ENCODE measurements at regions not wholly inside any gene's neighbourhood (a gene's known extent, or its start where the extent isn't known, plus 50 kb on each side); places are given as distances from the start of the nearest gene placed in this dataset.
"Not testable (repeated sequence)": the region's sequence is repeated elsewhere in the genome, so short reads cannot be mapped to it uniquely, and the experiment has no call there.

DNA sequence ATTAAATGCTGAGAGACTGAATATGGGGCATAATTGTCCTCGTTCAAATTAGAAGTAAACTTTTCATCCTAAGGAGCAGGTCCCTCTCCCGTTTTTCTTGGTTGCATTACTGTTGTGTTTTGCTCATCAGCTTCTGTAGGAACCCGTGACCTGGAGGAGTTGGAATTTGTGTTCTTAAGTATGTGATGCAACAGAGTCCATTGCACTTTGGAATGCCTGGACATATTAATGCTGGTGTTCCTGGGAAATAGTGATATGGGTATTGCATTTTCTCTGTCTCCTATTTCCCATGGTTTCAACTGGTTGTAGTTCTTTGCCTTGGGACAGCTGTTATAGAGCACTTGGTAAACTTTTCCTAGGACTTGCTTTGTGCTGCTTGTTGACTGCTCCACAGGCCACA is 417.8 kb upstream of the LCORL start:
- no peaks in the 10 kb centered on the region for H3K4me1 Mint-ChIP-seq
- no peak for DNase-seq

DNA sequence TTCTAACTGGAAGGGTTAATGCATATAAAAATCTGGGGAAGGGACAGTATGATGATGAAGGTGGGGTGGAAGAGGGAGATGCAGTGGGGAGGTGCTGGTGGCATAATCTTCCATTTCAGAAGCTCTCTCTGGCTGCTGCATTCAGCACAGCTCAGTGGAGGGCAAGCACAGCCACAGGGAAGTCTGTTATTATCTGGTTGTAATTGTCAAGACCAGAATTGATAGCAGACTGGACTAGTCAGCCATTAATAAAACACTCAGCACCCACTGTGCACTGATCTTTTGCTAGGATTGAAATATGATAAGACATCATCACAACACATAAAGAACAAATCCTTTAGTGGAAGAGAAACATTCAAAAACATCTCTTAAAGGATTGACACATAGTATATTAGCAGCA is 414.2 kb upstream of the LCORL start:
- Mint-ChIP-seq H3K9me3 (no peaks in the 10 kb centered on the region), H3K4me3 (no peak overlapping the region), H3K27ac (no peak overlapping the region), H3K4me1 (no peaks in the 10 kb centered on the region), H3K27me3 (no peaks in the 10 kb centered on the region), H3K36me3 (no peaks in the 10 kb centered on the region)
- DNase-seq: no peak

More for the DNA sequence above, 417.8 kb upstream of the LCORL start:
- Mint-ChIP-seq H3K36me3 (no peaks in the 10 kb centered on the region), H3K9me3 (peaks cover 3% of the 10 kb centered on the region), H3K27me3 (no peaks in the 10 kb centered on the region), H3K27ac (no peak overlapping the region), H3K4me3 (no peak overlapping the region)

DNA sequence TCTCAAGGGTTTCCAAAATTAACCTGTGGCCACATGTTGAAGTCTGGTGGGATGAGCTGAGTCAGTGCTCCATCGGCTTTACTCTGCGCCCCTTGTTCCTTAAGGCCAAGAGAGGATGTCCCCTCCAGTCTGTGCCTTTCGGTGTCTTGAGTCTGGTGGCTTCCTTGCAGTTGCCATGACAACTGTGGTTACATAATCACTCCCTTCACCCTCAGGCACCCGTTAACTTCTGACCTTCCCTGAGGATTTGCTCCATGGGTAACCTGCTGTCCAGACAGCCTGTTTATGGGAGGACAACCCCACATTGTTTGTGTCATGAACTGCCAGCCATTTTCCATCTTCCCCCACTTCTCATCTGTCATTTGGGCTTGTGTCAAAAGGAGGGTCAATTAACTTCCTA is 401.1 kb upstream of the LCORL start:
- no peaks in the 10 kb centered on the region for H3K9me3 Mint-ChIP-seq
- H3K27ac Mint-ChIP-seq: no peak overlapping the region
- H3K27me3 Mint-ChIP-seq: no peaks in the 10 kb centered on the region
- no peak overlapping the region for H3K4me3 Mint-ChIP-seq
- no peaks in the 10 kb centered on the region for H3K4me1 Mint-ChIP-seq
- no peaks in the 10 kb centered on the region for H3K36me3 Mint-ChIP-seq
- DNase-seq: no peak

DNA sequence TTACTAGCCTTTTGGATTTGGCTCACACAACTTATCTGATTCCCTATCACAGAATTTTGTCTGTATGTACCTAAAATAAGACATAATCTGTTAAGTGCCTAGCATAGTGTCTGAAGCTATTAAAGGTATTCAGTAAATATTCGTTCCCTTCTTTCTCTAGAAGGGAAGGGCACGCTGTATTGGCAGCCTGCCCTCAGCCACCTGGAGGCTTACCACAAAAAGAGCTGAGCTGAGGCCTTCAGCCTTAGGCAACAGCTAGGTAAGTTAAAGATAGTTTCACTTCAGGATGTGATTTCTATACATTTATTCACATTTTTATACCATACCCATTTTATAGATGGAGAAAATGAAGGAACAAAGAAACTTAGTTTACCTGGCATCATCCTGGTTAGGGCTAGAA is 400.0 kb upstream of the LCORL start:
- Mint-ChIP-seq H3K27me3 (no peaks in the 10 kb centered on the region), H3K4me1 (no peaks in the 10 kb centered on the region), H3K4me3 (no peak overlapping the region), H3K27ac (no peak overlapping the region), H3K9me3 (no peaks in the 10 kb centered on the region), H3K36me3 (no peaks in the 10 kb centered on the region)
- no peak for DNase-seq

DNA sequence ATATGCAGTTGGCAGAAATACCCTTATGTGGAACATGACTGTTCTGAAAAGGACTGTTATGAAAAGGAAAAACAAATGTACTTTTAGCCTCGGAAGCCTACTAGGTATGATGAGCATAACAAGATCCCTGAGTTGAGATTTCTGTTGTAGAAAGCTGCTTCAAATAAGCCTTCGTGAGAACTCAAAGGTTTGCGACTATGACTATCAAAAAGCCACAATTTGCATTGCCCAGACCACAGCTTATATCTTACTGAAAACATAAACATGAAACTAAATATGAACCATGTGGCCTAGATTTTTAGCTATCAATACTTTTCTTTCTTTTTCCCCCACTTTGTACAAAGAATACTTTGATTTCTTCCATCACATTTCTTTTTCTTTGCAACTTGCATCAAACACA is 398.2 kb upstream of the LCORL start:
- no peak overlapping the region for H3K27ac Mint-ChIP-seq
- H3K27me3 Mint-ChIP-seq: no peaks in the 10 kb centered on the region
- H3K4me3 Mint-ChIP-seq: no peak overlapping the region
- no peaks in the 10 kb centered on the region for H3K4me1 Mint-ChIP-seq
- no peaks in the 10 kb centered on the region for H3K9me3 Mint-ChIP-seq
- H3K36me3 Mint-ChIP-seq: no peaks in the 10 kb centered on the region
- DNase-seq: no peak

DNA sequence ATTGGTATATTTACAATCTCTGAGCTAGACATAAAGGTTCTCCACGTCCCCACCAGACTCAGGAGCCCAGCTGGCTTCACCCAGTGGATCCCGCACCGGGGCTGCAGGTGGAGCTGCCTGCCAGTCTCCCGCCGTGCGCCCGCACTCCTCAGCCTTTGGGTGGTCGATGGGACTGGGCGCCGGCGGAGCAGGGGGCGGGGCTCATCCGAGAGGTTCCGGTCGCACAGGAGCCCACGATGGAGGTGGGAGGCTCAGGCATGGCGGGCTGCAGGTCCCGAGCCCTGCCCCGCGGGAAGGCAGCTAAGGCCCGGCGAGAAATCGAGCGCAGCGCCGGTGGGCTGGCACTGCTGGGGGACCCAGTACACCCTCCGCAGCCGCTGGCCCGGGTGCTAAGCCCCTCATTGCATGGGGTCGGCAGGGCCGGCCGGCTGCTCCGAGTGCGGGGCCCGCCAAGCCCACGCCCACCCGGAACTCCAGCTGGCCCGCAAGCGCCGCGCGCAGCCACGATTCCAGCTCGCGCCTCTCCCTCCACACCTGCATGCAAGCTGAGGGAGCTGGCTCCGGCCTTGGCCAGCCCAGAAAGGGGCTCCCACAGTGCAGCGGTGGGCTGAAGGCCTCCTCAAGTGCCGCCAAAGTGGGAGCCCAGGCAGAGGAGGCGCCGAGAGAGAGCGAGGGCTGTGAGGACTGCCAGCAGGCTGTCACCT is 396.8 kb upstream of the LCORL start:
- DNase-seq: peak; percentile 1
- H3K27me3 Mint-ChIP-seq, H3K27ac Mint-ChIP-seq, H3K36me3 Mint-ChIP-seq, H3K9me3 Mint-ChIP-seq, H3K4me1 Mint-ChIP-seq: not testable (repeated sequence)
- H3K4me3 Mint-ChIP-seq: peak overlapping the region; percentile 8

DNA sequence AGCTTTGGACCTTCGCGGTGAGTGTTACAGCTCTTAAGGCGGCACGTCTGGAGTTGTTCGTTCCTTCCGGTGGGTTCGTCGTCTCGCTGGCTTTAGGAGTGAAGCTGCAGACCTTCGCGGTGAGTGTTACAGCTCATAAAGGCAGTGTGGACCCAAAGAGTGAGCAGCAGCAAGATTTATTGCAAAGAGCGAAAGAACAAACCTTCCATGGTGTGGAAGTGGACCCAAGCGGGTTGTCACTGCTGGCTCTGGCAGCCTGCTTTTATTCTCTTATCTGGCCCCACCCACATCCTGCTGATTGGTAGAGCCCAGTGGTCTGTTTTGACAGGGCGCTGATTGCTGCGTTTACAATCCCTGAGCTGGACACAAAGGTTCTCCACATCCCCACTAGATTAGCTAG is 396.1 kb upstream of the LCORL start:
- not testable (repeated sequence) for H3K4me1 Mint-ChIP-seq, H3K36me3 Mint-ChIP-seq, DNase-seq, H3K4me3 Mint-ChIP-seq, H3K9me3 Mint-ChIP-seq, H3K27me3 Mint-ChIP-seq, H3K27ac Mint-ChIP-seq

DNA sequence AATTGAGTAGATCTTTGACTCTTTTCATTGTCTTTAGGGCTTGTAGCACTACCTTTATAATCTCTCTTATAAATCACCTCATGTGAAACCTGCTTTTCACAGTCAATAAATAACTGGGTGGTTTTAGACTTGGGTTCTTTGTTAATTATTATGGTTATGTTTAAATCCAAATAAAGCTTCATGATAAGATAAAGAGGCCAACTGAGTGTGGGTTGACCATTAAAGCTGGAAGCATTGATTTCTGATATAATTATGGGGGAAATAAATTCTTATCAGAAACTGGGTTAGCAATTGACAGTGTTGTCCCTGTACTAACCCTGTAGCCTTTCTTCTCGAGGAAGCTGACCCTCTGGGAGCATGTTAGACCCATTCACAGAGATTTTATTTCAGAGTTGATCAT is 384.7 kb upstream of the LCORL start:
- no peaks in the 10 kb centered on the region for H3K4me1 Mint-ChIP-seq
- H3K9me3 Mint-ChIP-seq: no peaks in the 10 kb centered on the region
- DNase-seq: no peak
- H3K4me3 Mint-ChIP-seq: no peak overlapping the region
- H3K27ac Mint-ChIP-seq: no peak overlapping the region
- H3K27me3 Mint-ChIP-seq: no peaks in the 10 kb centered on the region
- no peaks in the 10 kb centered on the region for H3K36me3 Mint-ChIP-seq

DNA sequence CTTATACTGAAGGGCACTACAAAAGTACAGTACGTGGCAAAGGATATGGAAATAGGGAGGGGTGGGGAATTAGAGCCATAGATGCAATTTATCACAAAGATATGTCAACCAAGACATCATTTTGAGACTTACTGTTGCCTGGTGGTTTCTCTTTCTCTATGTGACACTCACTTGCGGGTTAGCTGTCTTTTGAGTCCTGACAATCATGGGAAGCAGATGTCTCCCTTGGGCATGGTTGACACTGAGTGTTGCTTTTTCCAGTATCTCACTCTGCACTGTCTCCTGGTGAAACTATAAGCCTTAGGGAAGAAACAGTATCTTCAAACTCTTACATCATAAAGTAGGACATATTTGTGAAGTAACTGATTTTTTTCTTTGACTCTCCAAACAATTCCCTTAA is 383.5 kb upstream of the LCORL start:
- DNase-seq: no peak
- Mint-ChIP-seq H3K36me3 (no peaks in the 10 kb centered on the region), H3K4me3 (no peak overlapping the region), H3K9me3 (no peaks in the 10 kb centered on the region), H3K27me3 (no peaks in the 10 kb centered on the region), H3K27ac (no peak overlapping the region), H3K4me1 (no peaks in the 10 kb centered on the region)

DNA sequence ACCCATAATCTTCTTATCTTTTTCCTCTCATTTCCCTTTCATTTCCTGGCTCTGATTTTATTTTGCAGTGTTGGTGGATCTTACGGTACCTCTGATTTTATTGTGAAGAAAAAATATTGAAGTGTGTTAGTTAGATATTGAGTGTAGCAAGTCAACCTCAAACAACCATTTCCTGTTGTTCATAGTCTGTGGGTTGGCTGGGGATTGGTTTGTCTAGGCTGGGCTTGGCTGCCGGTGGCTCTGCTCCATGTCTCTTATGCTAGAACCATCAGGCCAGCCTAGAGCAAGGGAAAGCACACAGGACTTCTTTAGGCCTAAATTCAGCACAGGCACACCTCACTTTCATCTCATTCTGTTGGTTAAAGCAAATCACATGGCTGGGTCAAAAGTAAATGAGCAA is 383.1 kb upstream of the LCORL start:
- H3K4me3 Mint-ChIP-seq: no peak overlapping the region
- no peak overlapping the region for H3K27ac Mint-ChIP-seq
- no peaks in the 10 kb centered on the region for H3K9me3 Mint-ChIP-seq
- DNase-seq: no peak
- no peaks in the 10 kb centered on the region for H3K36me3 Mint-ChIP-seq
- H3K27me3 Mint-ChIP-seq: no peaks in the 10 kb centered on the region
- H3K4me1 Mint-ChIP-seq: no peaks in the 10 kb centered on the region

DNA sequence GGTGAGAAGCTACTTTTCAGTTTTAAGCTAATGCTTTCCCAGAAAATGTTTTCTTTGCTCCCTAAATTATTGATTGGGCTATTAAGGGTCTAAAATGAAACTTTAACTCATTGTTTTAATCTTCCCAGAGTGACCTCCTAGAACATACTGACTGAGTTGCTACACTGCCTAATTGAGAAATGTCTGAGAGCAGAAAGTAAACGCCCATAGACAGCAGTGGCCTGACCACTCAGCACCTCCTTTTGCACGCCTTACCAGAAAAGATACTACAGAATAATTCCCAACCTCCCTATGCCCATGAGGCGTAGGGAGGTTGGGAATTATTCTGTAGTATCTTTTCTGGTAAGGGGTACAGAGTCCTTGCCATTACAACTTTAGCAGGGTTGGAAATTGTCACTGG is 381.8 kb upstream of the LCORL start:
- Mint-ChIP-seq H3K36me3 (no peaks in the 10 kb centered on the region), H3K9me3 (no peaks in the 10 kb centered on the region), H3K27me3 (peaks cover 3% of the 10 kb centered on the region), H3K27ac (no peak overlapping the region), H3K4me1 (no peaks in the 10 kb centered on the region), H3K4me3 (no peak overlapping the region)
- DNase-seq: no peak

DNA sequence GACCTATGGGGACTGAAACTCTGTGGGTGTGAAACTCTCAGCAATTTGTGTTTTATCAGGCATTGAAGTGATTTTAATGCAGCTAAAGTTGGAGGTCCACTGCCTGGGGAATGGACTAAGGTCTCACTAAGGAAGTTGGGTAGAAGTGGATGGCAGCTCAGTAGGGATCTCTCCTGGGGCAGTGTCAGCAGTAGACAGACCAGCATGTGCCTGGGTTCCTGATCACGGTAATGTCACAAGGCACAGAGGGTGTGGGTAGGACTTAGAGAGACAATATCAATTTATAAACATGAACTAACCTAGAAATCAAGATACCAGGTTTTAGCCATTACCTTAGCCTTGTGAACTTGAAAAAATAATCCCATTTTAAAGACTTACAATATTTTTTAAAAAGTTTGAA is 380.3 kb upstream of the LCORL start:
- no peak for DNase-seq
- Mint-ChIP-seq H3K4me3 (no peak overlapping the region), H3K27me3 (peaks cover 3% of the 10 kb centered on the region), H3K36me3 (no peaks in the 10 kb centered on the region), H3K9me3 (no peaks in the 10 kb centered on the region), H3K4me1 (no peaks in the 10 kb centered on the region), H3K27ac (no peak overlapping the region)

DNA sequence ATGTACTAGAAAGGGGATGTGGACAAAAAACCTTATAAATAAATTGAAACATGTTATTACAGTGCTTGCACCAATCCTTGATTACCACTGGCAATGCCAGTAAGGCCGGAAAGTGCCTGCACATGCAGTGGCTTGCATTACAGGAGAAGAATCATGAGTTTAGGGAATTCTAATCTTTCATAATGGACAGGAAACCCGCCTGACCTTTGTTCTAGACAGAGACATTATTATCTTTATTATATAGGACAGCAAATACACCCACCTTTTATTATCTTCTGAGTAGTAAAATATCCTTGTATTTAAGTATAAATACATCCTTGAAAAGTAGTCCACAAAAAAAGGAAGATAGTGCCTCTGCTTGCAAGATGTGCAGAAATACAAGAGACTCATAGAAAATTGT is 379.9 kb upstream of the LCORL start:
- H3K27ac Mint-ChIP-seq: no peak overlapping the region
- DNase-seq: no peak
- H3K4me1 Mint-ChIP-seq: no peaks in the 10 kb centered on the region
- no peak overlapping the region for H3K4me3 Mint-ChIP-seq
- H3K9me3 Mint-ChIP-seq: no peaks in the 10 kb centered on the region
- H3K27me3 Mint-ChIP-seq: peaks cover 3% of the 10 kb centered on the region
- no peaks in the 10 kb centered on the region for H3K36me3 Mint-ChIP-seq

DNA sequence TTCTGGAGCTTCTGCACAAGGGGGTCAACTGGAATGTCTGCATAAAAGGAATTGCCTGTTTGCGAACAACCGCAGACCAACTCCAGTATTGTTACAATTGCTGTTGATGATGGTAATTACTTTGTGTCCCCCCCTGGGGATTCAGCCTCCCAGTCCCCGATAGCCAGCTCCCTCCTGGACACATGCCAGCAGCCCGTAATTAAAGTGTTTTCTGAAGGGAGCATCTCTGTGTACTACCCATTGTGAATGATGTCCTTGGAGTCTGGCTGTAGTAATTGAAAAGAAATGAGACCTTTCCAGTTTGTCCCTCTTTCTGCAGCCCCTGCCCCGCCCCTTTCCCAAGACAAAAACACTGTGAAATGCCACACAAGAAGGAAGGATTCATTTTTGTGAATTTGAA is 377.1 kb upstream of the LCORL start:
- Mint-ChIP-seq H3K27me3 (peaks cover 3% of the 10 kb centered on the region), H3K36me3 (no peaks in the 10 kb centered on the region), H3K9me3 (no peaks in the 10 kb centered on the region), H3K4me1 (no peaks in the 10 kb centered on the region), H3K4me3 (no peak overlapping the region), H3K27ac (no peak overlapping the region)
- DNase-seq: no peak

DNA sequence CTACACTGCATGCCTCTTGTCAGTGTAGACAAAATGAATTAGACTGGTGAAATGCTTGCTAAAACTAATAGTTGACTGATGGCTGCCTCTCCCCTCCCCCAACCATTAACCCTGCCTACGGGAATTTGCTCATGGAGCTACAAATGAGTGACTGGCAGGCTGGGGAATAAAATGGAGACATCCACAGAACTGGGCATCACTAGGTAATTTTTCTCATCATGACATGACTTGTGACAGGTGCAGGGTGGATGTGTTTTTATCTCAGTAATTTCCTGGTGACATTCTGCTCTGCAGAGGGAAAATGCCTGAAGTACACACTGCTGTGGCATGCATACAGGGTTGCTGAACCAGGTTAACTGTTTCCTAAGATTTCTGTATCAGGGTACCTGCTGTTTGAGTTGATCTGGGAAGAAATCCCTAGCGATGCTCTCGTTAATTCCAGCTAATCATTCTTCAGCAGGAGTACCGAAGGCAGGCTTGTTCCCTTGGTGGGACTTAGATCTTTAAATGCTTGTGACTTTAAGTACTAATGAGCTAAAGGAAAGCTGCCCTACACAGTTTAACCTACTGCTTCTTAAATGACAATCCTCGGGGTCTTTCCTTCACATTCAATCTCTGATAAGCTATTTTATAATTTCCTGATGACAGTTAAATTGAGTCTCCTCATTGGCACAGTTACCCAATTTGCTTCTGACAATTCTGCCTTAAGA is 376.3 kb upstream of the LCORL start:
- H3K4me1 Mint-ChIP-seq: no peaks in the 10 kb centered on the region
- no peak for DNase-seq
- H3K4me3 Mint-ChIP-seq: no peak overlapping the region
- no peaks in the 10 kb centered on the region for H3K9me3 Mint-ChIP-seq
- H3K27me3 Mint-ChIP-seq: peaks cover 3% of the 10 kb centered on the region
- H3K36me3 Mint-ChIP-seq: no peaks in the 10 kb centered on the region
- no peak overlapping the region for H3K27ac Mint-ChIP-seq

DNA sequence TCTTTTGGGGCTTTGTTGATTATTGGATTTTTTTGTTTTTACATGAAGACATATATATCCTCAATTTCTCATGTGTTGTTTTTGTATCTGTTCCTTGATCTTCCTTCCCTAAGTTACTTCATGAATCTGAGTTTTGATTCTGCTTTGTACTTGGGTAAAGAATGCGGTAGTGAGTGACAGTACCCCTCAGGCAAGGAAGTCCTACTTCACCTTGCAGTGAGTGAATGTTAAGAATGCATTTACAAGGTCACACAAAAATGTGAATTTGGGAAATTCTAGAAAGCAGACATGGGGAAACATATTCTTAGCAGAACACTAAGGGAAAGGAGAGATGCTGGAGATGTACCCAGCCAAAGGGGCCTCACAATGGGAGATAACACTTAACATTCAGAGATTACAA is 373.1 kb upstream of the LCORL start:
- no peak for DNase-seq
- H3K27me3 Mint-ChIP-seq: peaks cover 7% of the 10 kb centered on the region
- no peaks in the 10 kb centered on the region for H3K36me3 Mint-ChIP-seq
- H3K27ac Mint-ChIP-seq: no peak overlapping the region
- H3K4me1 Mint-ChIP-seq: no peaks in the 10 kb centered on the region
- H3K9me3 Mint-ChIP-seq: no peaks in the 10 kb centered on the region
- H3K4me3 Mint-ChIP-seq: no peak overlapping the region

All from activated naive CD8-positive, alpha-beta T cell treated with anti-CD3 and anti-CD28 coated beads for 36 hours (primary cell).